K562 (cell line): ENCODE measurements at regions not wholly inside any gene's neighbourhood (a gene's known extent, or its start where the extent isn't known, plus 50 kb on each side); places are given as distances from the start of the nearest gene placed in this dataset.

ENCODE experiments used
- ATAC-seq: fragments of 200-7000 bp; cut with Tn5 transposase; 3 replicates; pipeline ENCODE4 v1.9.1; 2020; ENCODE audit warnings: moderate library complexity
- BruUV-seq: library from RNA; stranded (reverse); fragments of 400-500 nt; replicated peaks from 2 replicates; lab custom pipeline; 2021; lab: Mats Ljungman, UMichigan
- CTCF ChIA-PET: fragments of 300-600 bp; formaldehyde crosslinking; extraction: SDS; loops from one replicate; lab custom pipeline; 2021; ENCODE audit warnings: low intra/inter-chr PET ratio; lab: Yijun Ruan, JAX
- POLR2A ChIA-PET: fragments of 300-600, 350-650 bp; sonication (Branson Sonifier 250); formaldehyde crosslinking; extraction: SDS; loops from one replicate; lab custom pipeline; 2021; ENCODE audit warnings: antibody characterized with exemption, inconsistent platforms; lab: Yijun Ruan, JAX
- DNase-seq, 4 experiments: peaks; one replicate each; pipeline versions ENCODE4 v3.0.0 to v3.0.0-alpha.2; 2011 to 2018; ENCODE audit warnings: low spot score in 3 of 4, mixed read lengths in 3 of 4; ENCODE audit errors: extremely low read depth in 1 of 4
- FAIRE-seq: peaks from 2 replicates; lab custom pipeline; 2011; peaks lifted over from hg19 to GRCh38; lab: Jason Lieb, UNC
- H2AFZ ChIP-seq: 2 replicates; pipeline ENCODE4 v1.6.0; 2011; ENCODE audit warnings: low read depth, low read length, control low read depth, inconsistent platforms
- H3K27ac ChIP-seq: fragments of 200-600 bp; 3 replicates; pipeline ENCODE4 v1.8.0; 2011; ENCODE audit warnings: low read depth, mild to moderate bottlenecking, control low read depth, inconsistent platforms, low read length, moderate library complexity, mixed read lengths; ENCODE audit errors: extremely low read depth
- H3K27me3 ChIP-seq, 2 experiments: fragments of 300-600 bp in 1 of 2; 2 replicates in 1 of 2; 3 replicates in 1 of 2; pipeline versions ENCODE4 v1.6.0 to v1.8.0; 2011; ENCODE audit warnings: inconsistent platforms in 2 of 2, low read length in 2 of 2, mild to moderate bottlenecking in 1 of 2, mixed read lengths in 1 of 2, moderate library complexity in 1 of 2; ENCODE audit not compliant: control insufficient read depth in 2 of 2, insufficient read depth in 2 of 2
- H3K36me3 ChIP-seq: fragments of 300-600 bp; 3 replicates; pipeline ENCODE4 v1.8.0; 2011; ENCODE audit warnings: mild to moderate bottlenecking, low read length, inconsistent platforms; ENCODE audit not compliant: control insufficient read depth, insufficient read depth
- H3K4me1 ChIP-seq, 2 experiments: fragments of 200-600 bp in 1 of 2; replicated peaks in 1 of 2; 2 replicates in 1 of 2; 3 replicates in 1 of 2; pipeline versions ENCODE4 v1.5.1 to v1.8.0; 2011; ENCODE audit warnings: inconsistent platforms in 2 of 2, low read length in 2 of 2, mild to moderate bottlenecking in 1 of 2, mixed read lengths in 1 of 2, moderate library complexity in 1 of 2; ENCODE audit not compliant: control insufficient read depth in 2 of 2, insufficient read depth in 2 of 2
- H3K4me2 ChIP-seq: 2 replicates; pipeline ENCODE4 v1.6.1; 2011; ENCODE audit warnings: low read length, control low read depth, inconsistent platforms, mixed read lengths; ENCODE audit not compliant: insufficient read depth
- H3K4me3 ChIP-seq: fragments of 200-600 bp; sonication (generic), shearing (Covaris generic); 2 replicates; pipeline ENCODE4 v1.5.1; 2016; ENCODE audit warnings: control low read depth, inconsistent platforms
- H3K79me2 ChIP-seq: fragments of 200-600 bp; 3 replicates; pipeline ENCODE4 v1.8.0; 2011; ENCODE audit warnings: low read length, inconsistent platforms; ENCODE audit not compliant: control insufficient read depth, insufficient read depth
- H3K9ac ChIP-seq, 2 experiments: 2 replicates each; pipeline versions ENCODE4 v1.6.0 to v1.6.1; 2011; ENCODE audit warnings: low read depth in 2 of 2, low read length in 2 of 2, control low read depth in 1 of 2, inconsistent platforms in 1 of 2, mild to moderate bottlenecking in 1 of 2, mixed read lengths in 1 of 2; ENCODE audit not compliant: insufficient read depth in 1 of 2
- H3K9me1 ChIP-seq: one replicate; pipeline ENCODE4 v1.6.0; 2011; ENCODE audit warnings: inconsistent platforms, mild to moderate bottlenecking, low read length, moderate library complexity; ENCODE audit not compliant: control insufficient read depth, insufficient read depth
- H3K9me3 ChIP-seq: replicated peaks from 2 replicates; pipeline ENCODE4 v1.5.1; 2011; ENCODE audit warnings: low read depth, low read length, inconsistent platforms; ENCODE audit not compliant: control insufficient read depth, insufficient read depth
- H4K20me1 ChIP-seq: replicated peaks from 2 replicates; pipeline ENCODE4 v1.6.1; 2011; ENCODE audit warnings: low read length, inconsistent platforms, mixed read lengths; ENCODE audit not compliant: control insufficient read depth, insufficient read depth
- BDP1 ChIP-seq: IDR thresholded peaks from 3 replicates; pipeline ENCODE4 v1.6.1; 2011; ENCODE audit not compliant: insufficient read length, insufficient read depth
- BHLHE40 ChIP-seq: IDR thresholded peaks from 2 replicates; pipeline ENCODE4 v1.6.1; 2011; ENCODE audit warnings: low read length, improper control_type of control experiment
- CBX1 ChIP-seq: sonication (generic); IDR thresholded peaks from 2 replicates; pipeline ENCODE4 v1.6.1; 2016; ENCODE audit warnings: antibody characterized with exemption, low read depth, mild to moderate bottlenecking
- CCAR2 ChIP-seq: fragments of 200-400 bp; formaldehyde crosslinking; IDR thresholded peaks from 2 replicates; pipeline ENCODE4 v1.6.1; 2017; ENCODE audit warnings: mild to moderate bottlenecking, low read depth, low read length
- GABPA ChIP-seq: fragments of 200-800 bp; sonication (Bioruptor generic); conservative IDR thresholded peaks from 2 replicates; pipeline ENCODE4 v1.6.1; 2016; ENCODE audit warnings: low read depth, missing genetic modification characterization, missing compliant biosample characterization
- KDM1A ChIP-seq, 2 experiments: fragments of 450-650 bp; IDR thresholded peaks; 2 replicates each; pipeline ENCODE4 v1.6.1; 2016; ENCODE audit warnings: mild to moderate bottlenecking in 2 of 2
- KLF13 ChIP-seq: fragments of 450-650 bp; IDR thresholded peaks from 2 replicates; pipeline ENCODE4 v1.6.1; 2016; ENCODE audit warnings: missing genetic modification characterization, low read depth, mild to moderate bottlenecking, missing compliant biosample characterization, moderate library complexity, borderline replicate concordance
- MCM3 ChIP-seq: fragments of 450-650 bp; IDR thresholded peaks from 2 replicates; pipeline ENCODE4 v1.6.1; 2016
- NFE2L1 ChIP-seq: fragments of 450-650 bp; IDR thresholded peaks from 2 replicates; pipeline ENCODE4 v1.6.1; 2016; ENCODE audit warnings: missing genetic modification characterization, low read depth, mild to moderate bottlenecking, missing compliant biosample characterization, moderate library complexity, borderline replicate concordance
- POLR3A ChIP-seq: IDR thresholded peaks from 2 replicates; pipeline ENCODE4 v1.6.1; 2011; ENCODE audit warnings: borderline replicate concordance, mild to moderate bottlenecking, moderate library complexity; ENCODE audit not compliant: insufficient read length, insufficient read depth; ENCODE audit errors: extremely low read depth
- SRSF7 ChIP-seq: fragments of 200-400 bp; formaldehyde crosslinking; optimal IDR thresholded peaks from 2 replicates; pipeline ENCODE3; 2017; ENCODE audit warnings: mild to moderate bottlenecking, low read depth, low read length
- ZNF140 ChIP-seq: fragments of 250-450 bp; sonication (Bioruptor Pico); IDR thresholded peaks from 2 replicates; pipeline ENCODE4 v1.8.0; 2021; ENCODE audit warnings: moderate library complexity, mild to moderate bottlenecking, inconsistent platforms
- ZNF717 ChIP-seq: fragments of 250-450 bp; sonication (Bioruptor Pico); IDR thresholded peaks from 2 replicates; pipeline ENCODE4 v1.5.0; 2021
- WGBS: fragments of 100-300 bp; shearing (Covaris generic); methylation state at CpG from one replicate; pipeline ENCODE4 v1.1.6; 2016; ENCODE audit warnings: low coverage, mixed read lengths; ENCODE audit not compliant: insufficient coverage; ENCODE audit errors: missing lambda C conversion rate; 5-methylcytosine and 5-hydroxymethylcytosine counted together
- in situ Hi-C: fragments of 300-500 bp; cut with MboI; formaldehyde crosslinking; loops from 4 replicates; pipeline ENCODE4 v1.15.0; 2018; ENCODE audit warnings: inconsistent platforms, mixed read lengths
- intact Hi-C: fragments of 100-400 bp; cut with micrococcal nuclease; formaldehyde crosslinking; loops from 2 replicates; pipeline ENCODE4 v1.14.2; 2022
- TF ChIP-seq, protein P1 (sequence below): fragments of 250-450 bp; sonication (Bioruptor Pico); IDR thresholded peaks from 2 replicates; pipeline ENCODE4 v1.9.0; 2021; ENCODE audit warnings: mild to moderate bottlenecking, inconsistent platforms
- TF ChIP-seq, protein P2 (sequence below), 3 experiments: fragments of 200-800 bp in 1 of 3; sonication (Bioruptor generic) in 1 of 3; sonication (generic) in 1 of 3; formaldehyde crosslinking in 1 of 3; IDR thresholded peaks; 2 replicates each; pipeline versions ENCODE4 v1.6.1 to v1.8.0; 2016 to 2022; ENCODE audit warnings: mild to moderate bottlenecking in 2 of 3, missing compliant biosample characterization in 2 of 3, missing genetic modification characterization in 2 of 3, missing genetic modification reagents in 1 of 3
- TF ChIP-seq, protein P3 (sequence below), 2 experiments: fragments of 450-650 bp; IDR thresholded peaks; 2 replicates each; pipeline ENCODE4 v1.6.1; 2016
- TF ChIP-seq, protein P4 (sequence below): fragments of 250-450 bp; sonication (Bioruptor Pico); IDR thresholded peaks from 2 replicates; pipeline ENCODE4 v1.8.0; 2021; ENCODE audit warnings: borderline replicate concordance, mild to moderate bottlenecking, moderate library complexity; ENCODE audit not compliant: poor library complexity, severe bottlenecking

DNA sequence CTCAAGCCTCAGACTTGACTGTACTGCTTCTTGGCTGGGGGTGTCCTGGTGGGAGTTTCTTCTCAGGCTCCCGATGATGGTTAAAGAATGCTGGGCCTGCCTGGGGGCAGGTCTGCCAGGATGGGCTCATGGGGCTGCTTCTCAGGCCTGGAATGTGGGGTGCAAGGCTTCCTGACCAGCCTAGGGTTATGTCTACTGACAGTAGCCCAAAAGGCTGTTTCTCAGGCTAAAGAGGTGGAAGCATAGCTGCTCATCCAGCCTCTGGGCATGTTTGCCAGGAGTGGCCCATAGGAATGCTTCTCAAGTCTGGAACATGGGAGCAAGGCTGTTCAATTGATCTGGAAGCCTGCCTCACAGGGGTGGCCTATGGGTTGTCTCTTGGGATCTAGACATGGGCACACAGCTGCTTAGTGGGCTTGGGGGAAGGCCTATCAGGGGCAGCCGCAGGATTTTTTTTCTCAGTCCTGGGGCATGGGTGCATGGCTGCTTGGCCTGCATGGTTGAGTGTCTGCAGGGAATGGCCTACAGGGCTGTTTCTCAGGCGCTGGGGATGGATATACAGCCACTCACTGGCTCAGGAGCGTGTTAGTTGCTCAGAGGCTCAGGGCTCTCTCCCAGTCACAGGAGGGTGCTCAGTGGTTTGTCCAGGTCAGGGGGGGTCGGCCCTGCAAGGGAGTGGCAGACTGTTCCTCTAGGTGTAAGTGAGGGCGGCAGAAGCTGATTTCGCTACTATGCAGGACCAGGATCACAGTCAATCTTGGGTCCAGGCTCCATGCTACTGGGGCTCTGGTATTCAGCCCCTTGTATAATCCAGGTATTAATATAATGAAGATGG is 617.3 kb upstream of the REG3G start:
- Histone ChIP-seq H3K79me2 (peaks cover 5% of the 10 kb centered on the region; the same call in 2 of the 3 replicates), H3K9me3 (no peaks in the 10 kb centered on the region; the same call in 1 of the 2 replicates), H3K4me3 (no peak overlapping the region), H3K9me1 (no peaks in the 10 kb centered on the region), H3K4me1 (no peaks in the 10 kb centered on the region), H3K27ac (no peak overlapping the region), H3K36me3 (no peaks in the 10 kb centered on the region), H2AFZ (no peak overlapping the region), H3K4me2 (no peak overlapping the region), H3K27me3 (no peaks in the 10 kb centered on the region), H4K20me1 (no peaks in the 10 kb centered on the region), H3K9ac (no peak overlapping the region)
- in situ Hi-C loops: no loop called here
- no peak for ATAC-seq
- CTCF ChIA-PET: no interaction called here
- no TSS peak for BruUV-seq
- no peak for FAIRE-seq
- DNase-seq: no peak
- POLR2A ChIA-PET: interaction anchor here (0.8 kb wide), 1 partner anchor 14 kb away, joined by 3 read pairs; no protein-coding TSS in a partner anchor
- 53% methylated on average over 6 of the region's 7 CpGs for WGBS
- intact Hi-C loops: no loop called here
- TF ChIP-seq, protein P1, sequence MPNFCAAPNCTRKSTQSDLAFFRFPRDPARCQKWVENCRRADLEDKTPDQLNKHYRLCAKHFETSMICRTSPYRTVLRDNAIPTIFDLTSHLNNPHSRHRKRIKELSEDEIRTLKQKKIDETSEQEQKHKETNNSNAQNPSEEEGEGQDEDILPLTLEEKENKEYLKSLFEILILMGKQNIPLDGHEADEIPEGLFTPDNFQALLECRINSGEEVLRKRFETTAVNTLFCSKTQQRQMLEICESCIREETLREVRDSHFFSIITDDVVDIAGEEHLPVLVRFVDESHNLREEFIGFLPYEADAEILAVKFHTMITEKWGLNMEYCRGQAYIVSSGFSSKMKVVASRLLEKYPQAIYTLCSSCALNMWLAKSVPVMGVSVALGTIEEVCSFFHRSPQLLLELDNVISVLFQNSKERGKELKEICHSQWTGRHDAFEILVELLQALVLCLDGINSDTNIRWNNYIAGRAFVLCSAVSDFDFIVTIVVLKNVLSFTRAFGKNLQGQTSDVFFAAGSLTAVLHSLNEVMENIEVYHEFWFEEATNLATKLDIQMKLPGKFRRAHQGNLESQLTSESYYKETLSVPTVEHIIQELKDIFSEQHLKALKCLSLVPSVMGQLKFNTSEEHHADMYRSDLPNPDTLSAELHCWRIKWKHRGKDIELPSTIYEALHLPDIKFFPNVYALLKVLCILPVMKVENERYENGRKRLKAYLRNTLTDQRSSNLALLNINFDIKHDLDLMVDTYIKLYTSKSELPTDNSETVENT (CRISPR knock-in tag): no peak
- TF ChIP-seq ZNF140 (no peak), MCM3 (no peak), ZNF717 (CRISPR knock-in tag) (no peak), CBX1 (no peak), POLR3A (no peak), BHLHE40 (no peak), GABPA (tag) (no peak), BDP1 (no peak), NFE2L1 (tag) (no peak), KDM1A (IDR thresholded peaks at IDR 0.05) (no peak), CCAR2 (no peak), SRSF7 (no peak), KLF13 (no peak)
- TF ChIP-seq, protein P2, sequence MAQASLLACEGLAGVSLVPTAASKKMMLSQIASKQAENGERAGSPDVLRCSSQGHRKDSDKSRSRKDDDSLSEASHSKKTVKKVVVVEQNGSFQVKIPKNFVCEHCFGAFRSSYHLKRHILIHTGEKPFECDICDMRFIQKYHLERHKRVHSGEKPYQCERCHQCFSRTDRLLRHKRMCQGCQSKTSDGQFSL (CRISPR knock-in tag; IDR thresholded peaks at IDR 0.05): no peak
- TF ChIP-seq, protein P2 (tag; IDR thresholded peaks at IDR 0.05): no peak
- TF ChIP-seq, protein P3, sequence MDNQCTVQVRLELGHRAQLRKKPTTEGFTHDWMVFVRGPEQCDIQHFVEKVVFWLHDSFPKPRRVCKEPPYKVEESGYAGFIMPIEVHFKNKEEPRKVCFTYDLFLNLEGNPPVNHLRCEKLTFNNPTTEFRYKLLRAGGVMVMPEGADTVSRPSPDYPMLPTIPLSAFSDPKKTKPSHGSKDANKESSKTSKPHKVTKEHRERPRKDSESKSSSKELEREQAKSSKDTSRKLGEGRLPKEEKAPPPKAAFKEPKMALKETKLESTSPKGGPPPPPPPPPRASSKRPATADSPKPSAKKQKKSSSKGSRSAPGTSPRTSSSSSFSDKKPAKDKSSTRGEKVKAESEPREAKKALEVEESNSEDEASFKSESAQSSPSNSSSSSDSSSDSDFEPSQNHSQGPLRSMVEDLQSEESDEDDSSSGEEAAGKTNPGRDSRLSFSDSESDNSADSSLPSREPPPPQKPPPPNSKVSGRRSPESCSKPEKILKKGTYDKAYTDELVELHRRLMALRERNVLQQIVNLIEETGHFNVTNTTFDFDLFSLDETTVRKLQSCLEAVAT (IDR thresholded peaks at IDR 0.05): no peak
- TF ChIP-seq, protein P4, sequence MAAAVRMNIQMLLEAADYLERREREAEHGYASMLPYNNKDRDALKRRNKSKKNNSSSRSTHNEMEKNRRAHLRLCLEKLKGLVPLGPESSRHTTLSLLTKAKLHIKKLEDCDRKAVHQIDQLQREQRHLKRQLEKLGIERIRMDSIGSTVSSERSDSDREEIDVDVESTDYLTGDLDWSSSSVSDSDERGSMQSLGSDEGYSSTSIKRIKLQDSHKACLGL (CRISPR knock-in tag): no peak
